ENCODE measurements at regions not wholly inside any gene's neighbourhood (a gene's known extent, or its start where the extent isn't known, plus 50 kb on each side); places are given as distances from the start of the nearest gene placed in this dataset.

DNA sequence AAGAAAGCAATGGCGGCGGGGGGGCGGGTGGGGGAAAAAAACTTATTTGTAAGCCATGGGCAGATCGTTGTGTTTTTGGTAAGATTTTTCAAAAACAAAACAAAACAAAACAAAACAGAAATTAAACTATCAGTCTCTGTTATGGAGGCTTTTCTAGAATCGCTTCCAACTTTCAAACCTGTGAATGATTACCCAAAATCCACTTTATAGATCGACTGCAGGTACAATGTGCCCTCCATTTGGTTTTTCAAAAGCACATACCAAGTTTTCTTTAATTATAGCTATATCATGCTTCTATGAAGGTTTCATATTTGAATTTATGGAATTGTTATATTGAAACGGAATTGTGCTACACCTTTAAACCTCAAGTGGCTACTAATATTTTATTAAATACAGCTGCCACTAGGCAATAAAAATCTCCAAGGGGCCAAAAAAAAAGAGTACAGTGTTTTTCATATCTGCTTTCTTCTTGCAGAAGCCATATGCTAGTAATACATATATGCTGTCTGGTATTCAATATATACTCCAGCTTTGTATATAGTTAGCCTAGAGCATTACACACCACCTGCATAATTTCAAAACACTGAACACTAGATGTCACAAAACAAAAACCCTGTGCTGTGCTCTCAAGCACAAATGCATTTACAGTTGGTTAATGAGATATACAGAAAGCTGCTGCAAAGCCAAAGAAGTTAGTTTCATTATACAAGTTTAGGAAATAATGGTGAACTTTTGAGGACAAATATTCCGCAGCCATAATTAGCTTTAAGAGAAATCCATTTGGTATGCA is 683.8 kb upstream of the NR2F2 start:
- Histone ChIP-seq H4K91ac (replicated peaks; ENCODE audit: insufficient read length, low read length) (no peak overlapping the region), H2AFZ (ENCODE audit: low read length) (no peak overlapping the region), H3K4me2 (ENCODE audit: insufficient read depth in 1 of 2, low read depth in 2 of 2, low read length in 2 of 2) (no peak overlapping the region), H3K18ac (ENCODE audit: extremely low read depth, low read length) (no peak overlapping the region), H2BK120ac (replicated peaks; ENCODE audit: low read depth, low read length) (no peak overlapping the region), H4K20me1 (replicated peaks in 1 of 2; ENCODE audit: control insufficient read depth in 1 of 2, insufficient read depth in 2 of 2, low read length in 2 of 2) (no peaks in the 10 kb centered on the region), H2BK20ac (ENCODE audit: low read length) (no peak overlapping the region), H3K4ac (replicated peaks; ENCODE audit: insufficient read length, low read depth, low read length) (no peak overlapping the region), H3K23me2 (ENCODE audit: low read depth, low read length) (no peaks in the 10 kb centered on the region), H3K27ac (ENCODE audit: low read depth, low read length) (no peak overlapping the region), H3K14ac (ENCODE audit: insufficient read length) (no peak overlapping the region), H3K79me2 (ENCODE audit: control insufficient read depth in 1 of 2, insufficient read depth in 2 of 2, low read length in 2 of 2) (no peaks in the 10 kb centered on the region), H3K9ac (replicated peaks in 1 of 4; ENCODE audit: extremely low read depth in 1 of 4, low read depth in 3 of 4, low read length in 3 of 4) (no peak overlapping the region), H4K8ac (ENCODE audit: extremely low read depth, insufficient read depth, low read length) (no peak overlapping the region), H3K27me3 (replicated peaks in 1 of 4; ENCODE audit: control insufficient read depth in 3 of 4, extremely low read depth in 1 of 4, insufficient read depth in 3 of 4, low read length in 3 of 4) (no peaks in the 10 kb centered on the region), H2BK5ac (ENCODE audit: low read depth, low read length) (no peak overlapping the region), H3K4me3 (ENCODE audit: extremely low read depth in 1 of 4, insufficient read depth in 2 of 4, low read depth in 3 of 4, low read length in 4 of 4) (no peak overlapping the region), H2BK12ac (ENCODE audit: low read depth, low read length) (no peak overlapping the region), H2AK5ac (ENCODE audit: low read depth, low read length) (no peak overlapping the region), H3K56ac (replicated peaks; ENCODE audit: insufficient read length, low read depth, low read length) (no peak overlapping the region), H3K23ac (ENCODE audit: insufficient read length) (no peak overlapping the region), H3K36me3 (ENCODE audit: control insufficient read depth in 2 of 4, insufficient read depth in 4 of 4, low read length in 3 of 4) (no peaks in the 10 kb centered on the region), H3K79me1 (ENCODE audit: low read depth, low read length) (no peaks in the 10 kb centered on the region), H3K4me1 (replicated peaks in 1 of 4; ENCODE audit: control insufficient read depth in 3 of 4, insufficient read depth in 4 of 4, low read length in 3 of 4) (no peaks in the 10 kb centered on the region), H3K9me3 (ENCODE audit: insufficient read depth in 2 of 2, low read depth in 1 of 2, low read length in 1 of 2) (no peaks in the 10 kb centered on the region), H2BK15ac (ENCODE audit: low read length) (no peak overlapping the region), H4K5ac (ENCODE audit: insufficient read length, low read depth, low read length) (no peak overlapping the region)
- ChIA-PET CTCF (ENCODE audit: partially characterized antibody) (interaction anchor here (0.6 to 0.7 kb wide), 4 partner anchors 25 to 1657 kb away, joined by 3 read pairs; no protein-coding TSS in a partner anchor), POLR2A (ENCODE audit: partially characterized antibody) (no interaction called here)
- WGBS, 2 experiments (ENCODE audit: extremely low coverage in 1 of 2, insufficient coverage in 1 of 2, insufficient read length in 1 of 2, insufficient replicate concordance in 2 of 2, low coverage in 1 of 2, low lambda C conversion rate in 2 of 2, missing lambda C conversion rate in 1 of 2), result 96% methylated on average over 8 of the region's 8 CpGs; no CpG with 5 or more reads in 1 of the 2 experiments
- DNase-seq (ENCODE audit: low read depth in 1 of 2, low spot score in 2 of 2) (no peak), FAIRE-seq (no peak)
- TF ChIP-seq SRF (IDR thresholded peaks at IDR 0.05; ENCODE audit: low read depth, low read length) (no peak), SIRT6 (IDR thresholded peaks at IDR 0.05; ENCODE audit: low read length) (no peak), RBBP5 (IDR thresholded peaks at IDR 0.05; ENCODE audit: borderline replicate concordance, low read depth, low read length) (no peak), CBX8 (IDR thresholded peaks at IDR 0.05; ENCODE audit: borderline replicate concordance, low read depth, low read length) (no peak), KDM5A (IDR thresholded peaks at IDR 0.05; ENCODE audit: low read length) (no peak), CEBPB (IDR thresholded peaks at IDR 0.05; ENCODE audit: low read depth, low read length) (no peak), SP1 (IDR thresholded peaks at IDR 0.05; ENCODE audit: low read depth, low read length) (no peak), CTBP2 (IDR thresholded peaks at IDR 0.05; ENCODE audit: borderline replicate concordance, insufficient read depth, insufficient read length, low read length) (no peak), ASH2L (IDR thresholded peaks at IDR 0.05; ENCODE audit: low read length) (no peak), BACH1 (IDR thresholded peaks at IDR 0.05; ENCODE audit: low read length) (no peak), NRF1 (IDR thresholded peaks at IDR 0.05; ENCODE audit: low read depth, low read length) (no peak), YY1 (IDR thresholded peaks at IDR 0.05; ENCODE audit: low read depth, low read length) (no peak), SP2 (IDR thresholded peaks at IDR 0.05; ENCODE audit: low read length) (no peak)
- TF ChIP-seq, protein P1, sequence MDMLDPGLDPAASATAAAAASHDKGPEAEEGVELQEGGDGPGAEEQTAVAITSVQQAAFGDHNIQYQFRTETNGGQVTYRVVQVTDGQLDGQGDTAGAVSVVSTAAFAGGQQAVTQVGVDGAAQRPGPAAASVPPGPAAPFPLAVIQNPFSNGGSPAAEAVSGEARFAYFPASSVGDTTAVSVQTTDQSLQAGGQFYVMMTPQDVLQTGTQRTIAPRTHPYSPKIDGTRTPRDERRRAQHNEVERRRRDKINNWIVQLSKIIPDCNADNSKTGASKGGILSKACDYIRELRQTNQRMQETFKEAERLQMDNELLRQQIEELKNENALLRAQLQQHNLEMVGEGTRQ (IDR thresholded peaks at IDR 0.05; ENCODE audit: low read length), result no peak

Measured in H1 (cell line).